ENCODE measurements at regions not wholly inside any gene's neighbourhood (a gene's known extent, or its start where the extent isn't known, plus 50 kb on each side); places are given as distances from the start of the nearest gene placed in this dataset.

DNA sequence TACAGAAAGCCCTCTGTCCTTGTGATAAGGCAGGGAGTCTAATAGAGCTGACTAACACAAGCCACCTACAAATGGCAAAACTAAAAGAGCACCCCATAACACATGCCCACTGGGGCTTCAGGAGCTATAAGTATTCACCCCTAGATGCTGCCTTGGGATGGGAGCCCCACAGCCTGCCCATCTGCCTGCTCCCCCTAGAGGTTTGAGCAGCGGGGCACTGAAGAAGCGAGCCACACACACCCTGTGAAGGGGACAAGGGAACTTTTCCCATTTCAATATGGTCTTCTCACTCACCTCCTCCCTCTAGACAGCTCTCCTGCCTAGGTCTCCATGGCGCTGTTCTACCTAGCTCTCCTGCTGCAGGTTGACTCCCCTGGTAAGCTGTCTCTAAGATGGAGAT, 261.0 kb downstream of the SHQ1 start:
- Histone ChIP-seq H4K5ac (ENCODE audit: insufficient read length, low read depth, low read length) (no peak overlapping the region), H3K36me3 (ENCODE audit: control insufficient read depth in 2 of 4, insufficient read depth in 4 of 4, low read length in 3 of 4) (no peaks in the 10 kb centered on the region), H3K79me2 (ENCODE audit: control insufficient read depth in 1 of 2, insufficient read depth in 2 of 2, low read length in 2 of 2) (no peaks in the 10 kb centered on the region), H4K91ac (replicated peaks; ENCODE audit: insufficient read length, low read length) (no peak overlapping the region), H4K20me1 (replicated peaks in 1 of 2; ENCODE audit: control insufficient read depth in 1 of 2, insufficient read depth in 2 of 2, low read length in 2 of 2) (peaks cover 0 to 3% of the 10 kb centered on the region in 2 experiments), H3K4me3 (ENCODE audit: extremely low read depth in 1 of 4, insufficient read depth in 2 of 4, low read depth in 3 of 4, low read length in 4 of 4) (no peak overlapping the region), H2BK120ac (replicated peaks; ENCODE audit: low read depth, low read length) (no peak overlapping the region), H3K23me2 (ENCODE audit: low read depth, low read length) (no peaks in the 10 kb centered on the region; the same call in 1 of the 2 replicates), H3K9me3 (ENCODE audit: insufficient read depth in 2 of 2, low read depth in 1 of 2, low read length in 1 of 2) (no peaks in the 10 kb centered on the region), H3K4ac (replicated peaks; ENCODE audit: insufficient read length, low read depth, low read length) (no peak overlapping the region), H3K18ac (ENCODE audit: extremely low read depth, low read length) (no peak overlapping the region), H4K8ac (ENCODE audit: extremely low read depth, insufficient read depth, low read length) (no peak overlapping the region), H2BK15ac (ENCODE audit: low read length) (no peak overlapping the region), H3K4me2 (ENCODE audit: insufficient read depth in 1 of 2, low read depth in 2 of 2, low read length in 2 of 2) (no peak overlapping the region), H3K14ac (ENCODE audit: insufficient read length) (no peak overlapping the region), H3K56ac (replicated peaks; ENCODE audit: insufficient read length, low read depth, low read length) (no peak overlapping the region), H3K9ac (replicated peaks in 1 of 4; ENCODE audit: extremely low read depth in 1 of 4, low read depth in 3 of 4, low read length in 3 of 4) (no peak overlapping the region), H2AFZ (ENCODE audit: low read length) (no peak overlapping the region), H3K23ac (ENCODE audit: insufficient read length) (no peak overlapping the region), H2BK20ac (ENCODE audit: low read length) (no peak overlapping the region), H3K79me1 (ENCODE audit: low read depth, low read length) (no peaks in the 10 kb centered on the region), H2AK5ac (ENCODE audit: low read depth, low read length) (0 out of 2 replicates have a peak overlapping the region, but pooled peaks have one; percentile 71), H2BK12ac (ENCODE audit: low read depth, low read length) (no peak overlapping the region; the same call in 1 of the 2 replicates), H2BK5ac (ENCODE audit: low read depth, low read length) (0 out of 2 replicates have a peak overlapping the region, but pooled peaks have one; percentile 29), H3K27me3 (replicated peaks in 1 of 4; ENCODE audit: control insufficient read depth in 3 of 4, extremely low read depth in 1 of 4, insufficient read depth in 3 of 4, low read length in 3 of 4) (peaks cover 0 to 11% (median 9%) of the 10 kb centered on the region in 4 experiments; a peak in 4 of 7 replicates), H3K4me1 (replicated peaks in 1 of 4; ENCODE audit: control insufficient read depth in 3 of 4, insufficient read depth in 4 of 4, low read length in 3 of 4) (peaks cover 7 to 19% (median 14%) of the 10 kb centered on the region in 4 experiments), H3K27ac (ENCODE audit: low read depth, low read length) (no peak overlapping the region)
- FAIRE-seq: no peak
- TF ChIP-seq SP4 (IDR thresholded peaks at IDR 0.05; ENCODE audit: low read length) (no peak), RFX5 (IDR thresholded peaks at IDR 0.05; ENCODE audit: borderline replicate concordance, low read depth, low read length) (no peak), RAD21 (IDR thresholded peaks at IDR 0.05 in 1 of 2, conservative IDR thresholded peaks at IDR 0.05 in 1 of 2; ENCODE audit: low read depth in 2 of 2, low read length in 2 of 2) (peak; percentile 38 to 58; a peak in 3 of 4 replicates)
- TF ChIP-seq, protein P1, sequence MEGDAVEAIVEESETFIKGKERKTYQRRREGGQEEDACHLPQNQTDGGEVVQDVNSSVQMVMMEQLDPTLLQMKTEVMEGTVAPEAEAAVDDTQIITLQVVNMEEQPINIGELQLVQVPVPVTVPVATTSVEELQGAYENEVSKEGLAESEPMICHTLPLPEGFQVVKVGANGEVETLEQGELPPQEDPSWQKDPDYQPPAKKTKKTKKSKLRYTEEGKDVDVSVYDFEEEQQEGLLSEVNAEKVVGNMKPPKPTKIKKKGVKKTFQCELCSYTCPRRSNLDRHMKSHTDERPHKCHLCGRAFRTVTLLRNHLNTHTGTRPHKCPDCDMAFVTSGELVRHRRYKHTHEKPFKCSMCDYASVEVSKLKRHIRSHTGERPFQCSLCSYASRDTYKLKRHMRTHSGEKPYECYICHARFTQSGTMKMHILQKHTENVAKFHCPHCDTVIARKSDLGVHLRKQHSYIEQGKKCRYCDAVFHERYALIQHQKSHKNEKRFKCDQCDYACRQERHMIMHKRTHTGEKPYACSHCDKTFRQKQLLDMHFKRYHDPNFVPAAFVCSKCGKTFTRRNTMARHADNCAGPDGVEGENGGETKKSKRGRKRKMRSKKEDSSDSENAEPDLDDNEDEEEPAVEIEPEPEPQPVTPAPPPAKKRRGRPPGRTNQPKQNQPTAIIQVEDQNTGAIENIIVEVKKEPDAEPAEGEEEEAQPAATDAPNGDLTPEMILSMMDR (IDR thresholded peaks at IDR 0.05; ENCODE audit: control extremely low read depth in 1 of 3, insufficient read depth in 1 of 3, low read depth in 1 of 3, low read length in 3 of 3): peak; percentile 44 to 54 (median 52)
- DNase-seq (ENCODE audit: low read depth in 1 of 2, low spot score in 2 of 2): no peak
- WGBS, 2 experiments (ENCODE audit: extremely low coverage in 1 of 2, insufficient coverage in 1 of 2, insufficient read length in 1 of 2, insufficient replicate concordance in 2 of 2, low coverage in 1 of 2, low lambda C conversion rate in 2 of 2, missing lambda C conversion rate in 1 of 2): 79% methylated on average over 3 of the region's 3 CpGs; no CpG with 5 or more reads in 1 of the 2 experiments
- ChIA-PET CTCF (ENCODE audit: partially characterized antibody) (interaction anchor here (0.7 to 3.1 kb wide), 15 partner anchors 9 to 332 kb away, joined by 3 to 18 read pairs (median 4); no protein-coding TSS in a partner anchor), POLR2A (ENCODE audit: partially characterized antibody) (interaction anchor here (1.1 to 1.4 kb wide), 2 partner anchors 9 to 199 kb away, joined by 3 read pairs; no protein-coding TSS in a partner anchor)

Measured in H1 (cell line).